H4 (cell line): ENCODE measurements at regions not wholly inside any gene's neighbourhood (a gene's known extent, or its start where the extent isn't known, plus 50 kb on each side); places are given as distances from the start of the nearest gene placed in this dataset.

Source experiments
- DNase-seq: peaks from one replicate; pipeline ENCODE4 v3.0.0-alpha.2; 2015; ENCODE audit warnings: low spot score

DNA sequence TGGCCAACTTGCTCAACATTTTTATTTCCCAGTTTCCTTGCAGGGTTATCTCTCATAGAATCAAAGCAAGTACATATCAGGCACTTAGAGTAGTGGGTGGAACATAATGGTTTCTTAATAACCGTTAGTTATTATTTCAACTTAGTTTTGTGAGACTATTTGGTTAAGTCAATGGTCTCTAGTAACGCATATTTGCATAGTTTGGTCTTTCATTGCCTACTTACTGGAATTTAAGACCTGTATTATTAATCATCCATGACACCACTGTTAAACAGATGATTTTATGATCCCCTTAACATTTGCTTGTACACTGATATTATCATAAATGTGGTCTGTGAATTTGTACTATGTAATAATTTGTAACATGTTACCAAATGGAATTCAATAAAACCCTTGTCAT is 70.9 kb upstream of the SMIM31 start:
- no peak for DNase-seq

DNA sequence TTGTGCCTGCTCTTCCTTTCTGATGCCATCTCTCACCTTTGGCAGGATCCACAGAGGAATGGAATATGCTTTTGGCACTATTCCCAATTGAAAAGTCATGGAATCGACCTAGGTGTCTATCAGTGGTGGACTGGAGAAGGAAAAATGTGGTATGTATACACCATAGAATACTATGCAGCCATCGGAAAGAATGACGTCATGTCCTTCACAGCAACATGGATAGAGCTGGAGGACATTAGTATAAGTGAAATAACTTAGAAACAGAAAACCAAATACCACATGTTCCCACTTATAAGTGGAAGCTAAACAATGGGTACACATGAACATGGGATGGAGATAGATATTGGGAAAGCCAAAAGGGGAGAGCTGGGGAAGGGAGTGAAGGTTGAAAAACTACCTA is 58.3 kb upstream of the SMIM31 start:
- no peak for DNase-seq

GRCh38 chr4:164700471-164700870 is 53.5 kb upstream of the SMIM31 start:
- DNase-seq: peak; percentile 47

DNA sequence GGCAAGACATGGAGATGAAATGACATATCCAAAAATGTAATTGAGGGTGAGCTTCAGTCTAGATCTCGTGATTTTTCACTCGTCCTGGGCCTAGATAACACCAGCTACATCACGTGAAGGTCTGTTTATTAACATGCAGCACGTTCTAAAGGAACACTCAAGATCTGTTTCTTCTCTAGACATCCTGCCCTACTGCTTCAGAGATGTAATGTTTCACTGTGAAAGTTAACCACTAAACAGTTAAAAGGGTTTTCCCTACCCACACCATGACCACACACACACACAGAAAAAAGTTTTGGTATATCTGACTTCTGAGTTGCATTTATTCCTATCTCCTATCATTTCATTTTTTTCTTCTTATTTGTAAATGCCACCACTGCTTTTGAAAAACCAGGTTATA is 52.3 kb upstream of the SMIM31 start:
- no peak for DNase-seq
